Stimulated activated CD4-positive, alpha-beta T cell treated with anti-CD3 and anti-CD28 coated beads, Interleukin-15, amount 100 ng/mL, for 1 hour (primary cell): ENCODE measurements at regions not wholly inside any gene's neighbourhood (a gene's known extent, or its start where the extent isn't known, plus 50 kb on each side); places are given as distances from the start of the nearest gene placed in this dataset.

Experiments
- DNase-seq, 2 donors: peaks; one replicate each; pipeline ENCODE4 v3.0.0-alpha.2; 2020; ENCODE audit warnings: low read depth in 1 of 2, low spot score in 1 of 2

DNA sequence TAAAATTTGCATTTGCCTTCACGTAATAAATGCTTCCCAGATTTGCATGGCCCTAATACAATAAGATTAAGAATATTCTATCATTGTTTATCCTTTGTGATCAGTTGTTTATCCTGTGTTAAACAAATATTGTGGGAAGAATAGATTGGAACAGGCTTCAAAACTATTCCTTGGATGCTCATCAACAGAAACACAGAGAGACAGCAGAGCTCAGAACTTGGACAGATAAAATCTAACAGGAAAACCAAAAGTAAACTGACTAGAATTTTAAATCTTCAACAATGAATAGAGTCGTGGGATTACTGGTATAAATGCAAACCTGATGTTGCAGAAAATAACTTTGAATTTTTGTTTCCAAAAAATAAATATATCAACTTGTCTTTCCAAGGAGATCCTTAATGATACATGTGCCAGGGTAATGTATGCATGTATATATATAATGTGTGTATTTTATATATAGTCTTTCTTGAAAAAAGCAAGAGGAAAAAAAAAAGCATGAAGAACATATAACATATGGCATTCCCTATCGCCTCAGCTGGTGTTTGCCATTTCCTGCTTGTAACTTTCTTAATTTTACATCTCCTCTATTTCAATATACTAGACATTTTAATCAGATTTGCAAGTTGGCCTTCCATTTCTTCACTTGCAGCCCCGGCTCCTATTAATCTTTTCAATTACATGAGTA lies 59.9 kb upstream of the TANK start:
- no peak for DNase-seq

DNA sequence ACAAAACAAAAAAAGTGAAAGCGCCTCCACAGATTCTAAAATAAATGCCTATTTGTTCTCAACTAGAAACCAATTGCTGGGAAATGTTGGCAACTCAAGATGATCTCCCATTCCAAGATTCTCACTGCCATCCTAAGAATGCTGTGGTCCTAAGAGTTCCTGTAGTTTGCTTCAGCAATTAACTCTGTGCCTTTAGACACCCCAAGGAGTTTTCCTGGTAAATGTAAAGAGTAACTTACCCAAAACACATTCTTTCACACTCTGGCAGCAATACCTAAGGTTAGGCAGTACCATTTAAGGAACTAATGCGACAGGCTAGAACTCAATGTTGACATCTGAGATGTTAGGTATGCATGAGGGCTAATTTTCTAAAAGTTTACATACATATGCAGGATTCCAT lies 58.8 kb upstream of the TANK start:
- no peak for DNase-seq

DNA sequence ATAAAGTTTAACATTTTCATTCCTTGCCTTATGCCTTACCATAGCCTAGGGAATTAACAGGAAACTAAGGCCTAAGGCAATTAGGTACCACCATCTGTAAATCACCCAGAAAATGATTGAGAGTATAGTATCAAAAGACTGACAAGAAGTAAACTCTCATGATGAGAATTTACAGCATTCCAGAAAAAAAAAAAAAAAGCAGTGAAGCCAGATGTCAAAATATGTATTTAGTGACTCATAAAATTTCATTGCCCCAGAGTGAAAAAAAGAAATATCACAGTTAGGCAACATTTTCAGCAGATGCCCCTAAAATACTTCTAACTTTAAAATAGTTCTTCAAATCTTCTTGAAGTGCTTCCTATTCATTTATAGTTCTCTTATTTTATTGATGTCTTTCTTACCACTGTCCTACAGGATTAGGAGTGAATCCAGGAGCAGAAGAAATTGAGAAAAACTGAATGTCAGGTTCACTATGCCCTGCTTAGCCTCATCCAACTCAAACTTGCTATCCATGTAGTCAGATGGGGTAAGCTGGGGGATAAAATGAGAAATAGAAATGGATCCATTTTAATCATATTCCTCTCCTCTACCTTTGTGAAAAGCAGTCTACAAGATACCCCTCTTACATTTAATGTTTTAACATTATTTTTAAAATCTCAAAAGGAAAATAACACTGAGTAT lies 57.3 kb upstream of the TANK start:
- DNase-seq: no peak

GRCh38 chr2:161103451-161103831 lies 56.8 kb upstream of the TANK start:
- no peak for DNase-seq

GRCh38 chr2:161104054-161104553 lies 56.1 kb upstream of the TANK start:
- DNase-seq: no peak

- no peak for DNase-seq
Observed at GRCh38 chr2:161107265-161107664, 53.0 kb upstream of the TANK start.
